ENCODE measurements at regions not wholly inside any gene's neighbourhood (a gene's known extent, or its start where the extent isn't known, plus 50 kb on each side); places are given as distances from the start of the nearest gene placed in this dataset.
"Not testable (repeated sequence)": the region's sequence is repeated elsewhere in the genome, so short reads cannot be mapped to it uniquely, and the experiment has no call there.

DNA sequence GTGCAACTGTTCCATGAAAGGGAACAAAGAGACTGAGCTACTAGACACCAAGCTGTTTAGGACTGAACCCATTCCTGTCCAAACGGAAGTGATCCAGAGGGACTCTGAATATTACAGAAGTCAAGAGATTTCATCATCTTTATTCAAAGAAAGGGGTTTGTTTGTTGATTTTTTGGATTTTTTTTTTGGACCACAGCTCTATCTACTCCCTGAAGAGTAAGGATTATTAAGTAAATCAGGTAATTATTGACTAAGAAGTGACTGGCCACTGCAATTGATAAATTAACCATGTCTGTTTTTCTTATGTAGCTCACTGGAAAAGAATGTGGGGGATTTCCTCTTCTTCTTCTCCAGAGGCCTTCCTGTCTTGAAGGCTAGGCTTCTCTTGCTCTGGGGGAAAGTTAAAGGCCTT, 146.6 kb upstream of the TPM1 start:
- DNase-seq (ENCODE audit: low spot score) = no peak

DNA sequence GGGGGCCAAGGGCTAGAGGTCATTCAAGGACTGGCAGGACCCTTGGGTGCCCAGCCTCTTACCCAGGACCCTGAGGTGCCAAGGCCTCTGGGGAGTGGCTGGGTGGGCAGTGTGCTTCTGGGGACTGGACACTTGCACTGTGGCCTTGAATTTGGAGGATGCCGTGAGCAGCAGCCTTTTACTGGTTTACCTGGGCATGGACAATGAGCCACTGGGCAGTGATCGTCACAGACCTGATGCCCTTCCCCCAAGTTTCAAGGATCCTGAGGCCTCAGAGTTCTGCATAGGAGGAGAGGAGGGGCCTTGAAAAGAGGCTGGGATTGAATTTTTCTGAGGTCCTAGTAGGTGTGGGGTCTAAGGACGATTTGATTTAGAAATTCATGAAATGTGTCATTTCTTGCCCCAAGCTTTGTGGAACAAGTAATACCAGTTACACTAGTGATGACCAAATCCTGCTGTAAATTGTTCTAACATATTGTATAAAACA, 146.1 kb upstream of the TPM1 start:
- no peak for DNase-seq (ENCODE audit: low spot score)

DNA sequence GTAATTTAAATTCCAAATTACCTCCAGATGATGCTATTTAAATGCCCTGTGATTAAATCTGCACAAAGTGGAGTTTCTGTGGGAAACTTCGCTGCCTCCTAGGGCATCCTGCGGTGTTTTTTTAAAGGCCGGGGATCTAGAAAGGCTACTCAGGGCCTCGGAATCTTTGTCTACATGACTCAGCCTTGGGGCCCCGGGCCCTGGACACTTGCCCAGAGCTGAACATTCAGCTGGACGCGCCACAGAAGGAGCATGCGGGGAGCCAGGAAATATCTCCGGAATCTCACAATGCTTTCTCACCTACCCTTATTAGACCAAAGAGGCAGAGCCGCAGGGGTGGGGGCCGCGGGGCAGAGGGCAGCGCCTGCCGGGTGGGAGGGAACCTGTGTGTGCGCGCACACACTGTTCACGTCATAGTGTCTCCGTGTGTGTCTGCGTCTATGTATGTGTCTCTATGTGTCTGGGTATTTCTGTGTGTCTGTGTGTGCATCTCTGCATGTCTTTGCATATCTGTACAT, 145.5 kb upstream of the TPM1 start:
- DNase-seq (ENCODE audit: low spot score) = no peak

DNA sequence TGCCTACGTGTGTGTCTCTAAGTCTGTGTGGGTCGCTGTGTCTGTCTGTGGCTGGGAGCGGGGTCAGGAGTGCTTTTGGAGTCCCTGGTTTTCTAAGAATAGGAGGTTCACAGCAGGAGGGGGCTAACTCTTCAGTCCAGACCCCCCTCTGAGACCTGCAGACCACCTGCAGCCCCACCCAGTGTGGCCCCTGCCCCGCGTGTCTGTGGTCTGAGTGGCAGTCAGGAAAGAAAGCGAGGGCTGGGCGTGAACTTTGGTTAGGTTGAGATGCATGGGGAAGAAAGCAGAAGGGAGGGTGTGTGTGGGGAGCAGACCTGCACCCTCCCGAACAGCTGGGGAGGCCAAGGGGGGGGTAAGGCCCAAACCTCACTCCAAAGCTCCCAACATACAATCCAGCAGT, 144.9 kb upstream of the TPM1 start:
- no peak for DNase-seq (ENCODE audit: low spot score)

DNA sequence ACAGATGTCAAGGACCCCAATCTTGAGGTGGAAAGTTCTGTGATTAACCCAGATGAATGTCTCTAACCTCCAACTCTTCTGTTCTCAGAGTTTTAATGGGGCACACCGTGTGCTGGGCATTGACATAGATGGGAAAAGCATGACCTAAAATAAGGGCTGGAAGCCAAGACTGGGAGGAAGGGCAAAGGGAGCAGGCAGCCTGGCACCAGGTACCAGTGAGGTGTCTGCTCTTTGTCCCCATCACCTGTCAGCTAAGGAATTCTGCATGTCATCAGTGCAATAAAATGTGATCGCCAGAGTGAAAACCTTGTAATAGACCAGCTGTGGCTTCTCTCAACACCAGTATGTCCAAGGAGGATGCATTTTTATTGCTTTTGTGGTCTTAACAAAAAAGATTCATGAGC, 143.5 kb upstream of the TPM1 start:
- no peak for DNase-seq (ENCODE audit: low spot score)

GRCh38 chr15:62900071-62900802, 142.3 kb upstream of the TPM1 start:
- DNase-seq (ENCODE audit: low spot score) = no peak

GRCh38 chr15:62901087-62901486, 141.5 kb upstream of the TPM1 start:
- no peak for DNase-seq (ENCODE audit: low spot score)

DNA sequence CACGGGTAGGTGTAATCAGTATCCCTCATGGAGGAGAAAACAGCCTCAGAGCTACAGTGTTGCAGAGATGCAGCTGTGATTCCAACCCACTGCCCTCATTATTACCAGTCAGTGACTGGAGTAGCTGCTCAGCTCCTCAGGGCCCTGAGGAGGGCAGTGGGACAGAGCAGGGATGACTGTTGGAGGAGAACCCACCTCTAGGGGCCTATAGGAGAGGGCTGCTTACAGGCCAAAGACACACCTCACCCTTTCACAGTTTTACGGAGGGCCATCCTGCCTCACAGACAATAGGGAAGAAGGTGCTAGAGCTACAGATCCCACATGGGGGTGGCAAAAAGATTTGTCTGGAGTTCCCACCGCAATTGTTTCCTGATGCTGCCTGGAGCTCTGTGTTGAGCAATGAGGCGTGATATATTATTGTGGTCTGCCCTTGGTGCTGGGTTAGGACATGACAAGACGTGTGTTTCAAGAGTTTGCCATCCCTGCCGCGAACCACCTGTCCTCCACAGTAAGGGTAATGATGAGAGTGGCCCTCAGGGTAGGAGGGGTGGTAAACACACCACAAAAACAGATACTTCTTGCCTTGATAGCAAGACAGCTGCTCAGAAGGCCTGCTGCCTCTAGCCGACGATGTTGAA, 140.5 kb upstream of the TPM1 start:
- DNase-seq (ENCODE audit: low spot score) = no peak

DNA sequence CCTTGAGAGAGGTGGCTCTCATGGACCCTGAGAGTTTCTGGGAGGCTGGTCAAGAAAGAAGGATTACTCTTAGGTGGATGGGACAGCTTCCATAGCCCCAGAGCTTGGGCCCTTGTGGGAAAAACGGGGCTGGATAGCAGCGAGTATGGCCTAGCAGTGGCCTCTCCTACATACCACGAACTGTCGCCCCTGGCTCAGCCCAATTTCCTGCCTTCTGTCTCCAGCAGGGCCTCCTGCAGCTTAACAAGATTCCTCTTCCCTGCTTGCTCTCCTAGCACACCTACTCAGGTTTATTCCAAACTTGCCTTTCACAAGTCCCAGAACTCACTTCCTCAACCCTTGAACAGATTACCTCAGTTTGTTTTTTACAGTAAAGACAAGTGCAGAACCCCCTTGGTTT, 139.7 kb upstream of the TPM1 start:
- no peak for DNase-seq (ENCODE audit: low spot score)

GRCh38 chr15:62903437-62903836, 139.1 kb upstream of the TPM1 start:
- no peak for DNase-seq (ENCODE audit: low spot score)

GRCh38 chr15:62904041-62904910, 138.3 kb upstream of the TPM1 start:
- DNase-seq (ENCODE audit: low spot score) = no peak

- no peak for DNase-seq (ENCODE audit: low spot score)
These were observed 135.9 kb upstream of the TPM1 start for GRCh38 chr15:62906627-62907026.

GRCh38 chr15:62907275-62907674, 135.3 kb upstream of the TPM1 start:
- no peak for DNase-seq (ENCODE audit: low spot score)

DNA sequence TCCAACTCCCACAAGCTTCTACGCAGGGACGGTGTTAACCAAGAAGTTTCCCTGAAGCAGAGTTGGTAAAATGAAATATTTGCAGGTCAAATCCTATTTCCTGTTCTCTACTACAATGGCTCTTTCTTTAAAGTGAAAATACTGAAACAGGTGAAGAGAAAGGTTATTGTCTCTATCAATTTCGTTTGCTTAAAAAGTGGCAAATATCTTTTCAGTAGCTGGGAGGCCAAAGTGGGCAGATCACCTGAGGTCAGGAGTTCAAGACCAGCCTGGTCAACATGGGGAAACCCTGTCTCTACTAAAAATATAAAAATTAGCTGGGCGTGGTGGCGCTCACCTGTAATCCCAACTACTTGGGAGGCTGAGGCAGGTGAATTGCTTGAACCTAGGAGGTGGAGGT, 134.2 kb upstream of the TPM1 start:
- not testable (repeated sequence) for DNase-seq (ENCODE audit: low spot score)

DNA sequence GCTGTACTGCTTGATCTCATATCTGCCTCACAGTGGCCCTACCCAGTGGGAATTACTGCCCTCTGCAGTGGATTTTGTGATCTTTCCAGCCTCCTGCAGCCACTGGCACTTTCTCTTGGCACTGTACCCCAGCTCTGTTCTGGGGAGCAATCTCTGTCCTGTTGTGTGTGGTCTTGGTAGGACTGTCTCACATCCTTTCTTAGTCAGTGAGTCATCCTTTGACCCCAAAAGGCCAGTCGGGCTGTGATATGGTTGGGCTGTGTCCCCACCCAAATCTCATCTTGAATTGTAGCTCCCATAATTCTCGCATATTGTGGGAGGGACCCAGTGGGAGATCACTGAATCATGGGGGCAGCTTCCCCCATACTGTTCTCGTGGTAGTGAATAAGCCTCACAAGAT, 133.3 kb upstream of the TPM1 start:
- DNase-seq (ENCODE audit: low spot score) = no peak

DNA sequence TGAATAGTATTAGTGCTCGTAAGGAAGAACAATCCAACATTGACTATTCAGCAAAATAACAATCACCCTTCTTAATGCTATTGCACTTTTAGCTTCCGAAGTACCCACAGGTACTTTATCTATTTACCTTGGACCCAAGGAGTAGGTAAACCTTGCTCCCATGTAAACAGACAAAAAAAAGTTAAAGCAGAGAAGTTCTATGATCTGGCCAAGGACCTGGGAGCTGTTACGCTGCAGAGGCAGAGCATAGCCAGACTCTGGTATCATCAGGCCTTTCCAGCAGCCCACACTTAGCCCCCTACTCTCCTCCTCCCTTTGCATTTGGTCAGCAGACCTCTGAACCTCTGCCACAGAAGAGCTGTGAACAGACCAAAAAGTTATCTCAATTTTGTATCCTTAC, 130.3 kb upstream of the TPM1 start:
- no peak for DNase-seq (ENCODE audit: low spot score)

GRCh38 chr15:62912808-62913207, 129.7 kb upstream of the TPM1 start:
- no peak for DNase-seq (ENCODE audit: low spot score)

- no peak for DNase-seq (ENCODE audit: low spot score)
These were observed 129.3 kb upstream of the TPM1 start for GRCh38 chr15:62913246-62913645.

DNA sequence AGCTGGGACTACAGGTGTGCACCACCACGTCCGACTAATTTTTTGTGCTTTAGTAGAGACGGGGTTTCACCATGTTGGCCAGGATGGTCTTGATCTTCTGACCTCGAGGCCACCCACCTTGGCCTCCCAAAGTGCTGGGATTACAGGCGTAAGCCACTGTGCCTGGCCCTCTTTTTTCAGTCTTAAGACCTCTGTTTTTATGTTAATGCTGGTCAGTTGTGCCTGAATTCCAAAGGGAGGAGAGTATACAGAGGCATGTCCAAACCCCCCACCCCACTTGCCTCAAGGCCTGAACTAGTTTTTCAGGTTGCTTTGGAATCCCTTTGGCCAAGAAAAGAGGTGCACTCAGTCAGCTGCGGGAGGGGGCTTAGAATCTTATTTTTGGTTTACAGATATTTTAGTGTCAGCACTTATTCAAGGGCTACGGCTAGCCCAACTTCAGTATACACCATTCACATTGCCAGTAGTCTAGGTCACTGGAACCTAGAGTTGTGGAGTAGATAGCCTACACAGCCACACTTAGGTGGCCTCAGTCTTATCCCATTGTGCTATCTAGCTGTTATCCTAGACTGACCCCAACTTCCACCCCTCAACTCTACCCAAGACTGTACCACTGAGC, 128.0 kb upstream of the TPM1 start:
- DNase-seq (ENCODE audit: low spot score) = no peak

GRCh38 chr15:62920682-62921502, 121.7 kb upstream of the TPM1 start:
- no peak for DNase-seq (ENCODE audit: low spot score)

DNA sequence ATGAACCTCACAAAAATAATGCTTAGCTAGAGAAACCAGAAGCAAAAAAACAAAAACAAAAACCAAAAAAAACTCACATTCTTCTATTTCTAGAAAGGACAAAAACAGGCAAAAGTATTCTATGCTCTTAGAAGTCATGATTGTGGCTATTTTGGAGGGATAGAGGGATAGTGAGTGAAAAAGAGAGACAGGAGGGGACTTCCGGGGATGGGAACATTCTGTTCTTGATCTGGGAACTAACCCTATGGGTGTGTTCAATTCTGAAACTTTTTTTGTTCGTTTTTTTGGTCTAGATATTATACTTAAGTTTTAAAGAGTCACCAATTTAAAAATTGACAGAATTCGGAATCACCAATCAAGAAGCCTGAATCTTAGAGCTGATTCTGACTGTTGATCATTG, 120.0 kb upstream of the TPM1 start:
- DNase-seq (ENCODE audit: low spot score) = no peak
